PC-3 (cell line): ENCODE measurements at regions not wholly inside any gene's neighbourhood (a gene's known extent, or its start where the extent isn't known, plus 50 kb on each side); places are given as distances from the start of the nearest gene placed in this dataset.

Experiments
- CTCF ChIP-seq: fragments of 300-600 bp; sonication (generic); conservative IDR thresholded peaks from 2 replicates; pipeline ENCODE4 v1.5.1; 2017; ENCODE audit warnings: antibody characterized with exemption, low read depth, mild to moderate bottlenecking, low read length
- EZH2 ChIP-seq: fragments of 300-600 bp; sonication (generic); IDR thresholded peaks from one replicate; pipeline ENCODE4 v1.6.1; 2017; ENCODE audit warnings: antibody characterized with exemption, mild to moderate bottlenecking, low read length; ENCODE audit not compliant: unreplicated experiment
- EZH2phosphoT487 ChIP-seq: fragments of 300-600 bp; sonication (generic); IDR thresholded peaks from 2 replicates; pipeline ENCODE4 v1.6.1; 2018; ENCODE audit warnings: mild to moderate bottlenecking, antibody characterized with exemption, low read length, borderline replicate concordance

DNA sequence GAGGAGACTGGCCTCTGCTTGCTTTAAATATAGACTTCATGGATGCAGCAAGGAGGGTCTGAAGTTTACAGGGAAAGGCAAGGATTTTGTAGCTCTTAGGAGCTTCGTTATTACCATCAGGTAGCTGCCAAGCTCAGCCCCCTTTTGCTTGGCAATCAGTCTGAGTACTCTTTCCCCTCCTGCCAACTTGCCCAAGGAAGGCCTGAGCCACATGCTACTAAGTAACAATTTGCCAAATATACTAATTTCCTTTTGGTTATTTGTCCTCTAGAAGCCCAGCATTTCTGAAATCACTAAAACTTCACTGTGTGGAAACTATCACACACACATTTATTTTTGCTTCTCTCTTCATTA lies 85.5 kb upstream of the ITPRID2 start:
- TF ChIP-seq CTCF (no peak), EZH2phosphoT487 (no peak), EZH2 (no peak)
